A673 (cell line): ENCODE measurements at regions not wholly inside any gene's neighbourhood (a gene's known extent, or its start where the extent isn't known, plus 50 kb on each side); places are given as distances from the start of the nearest gene placed in this dataset.
A peak's percentile ranks its signal among the peaks of the same experiment; 100 is the strongest.

Experiments used
- BruUV-seq: library from RNA; stranded (reverse); fragments of 400-500 nt; replicated peaks from 2 replicates; lab custom pipeline; 2021; lab: Mats Ljungman, UMichigan
- CTCF ChIA-PET: fragments of 300-600 bp; sonication (Branson Sonifier 250); formaldehyde crosslinking; loops from one replicate; lab custom pipeline; 2022; ENCODE audit warnings: antibody characterized with exemption; lab: Charles Lee
- POLR2A ChIA-PET: fragments of 300-600 bp; sonication (Branson Sonifier 250); formaldehyde crosslinking; loops from one replicate; lab custom pipeline; 2022; ENCODE audit warnings: antibody characterized with exemption; ENCODE audit not compliant: low non-redundant PET; lab: Charles Lee
- DNase-seq: peaks from one replicate; pipeline ENCODE4 v3.0.0-alpha.2; 2015; ENCODE audit warnings: low spot score
- H3K27ac ChIP-seq: fragments of 200-600 bp; sonication (generic); 2 replicates; pipeline ENCODE4 v1.5.1; 2016; ENCODE audit warnings: mixed run types, low read depth, mild to moderate bottlenecking, mixed read lengths, antibody characterized with exemption, low read length; ENCODE audit not compliant: poor library complexity, severe bottlenecking
- H3K27me3 ChIP-seq: fragments of 200-600 bp; sonication (generic); replicated peaks from 2 replicates; pipeline ENCODE4 v1.6.1; 2017; ENCODE audit warnings: mixed run types, low read depth, mild to moderate bottlenecking, mixed read lengths, antibody characterized with exemption, low read length; ENCODE audit not compliant: insufficient read depth, poor library complexity
- H3K36me3 ChIP-seq: fragments of 200-600 bp; sonication (generic); 2 replicates; pipeline ENCODE4 v1.6.1; 2016; ENCODE audit warnings: mixed run types, mild to moderate bottlenecking, mixed read lengths, antibody characterized with exemption, low read length; ENCODE audit not compliant: insufficient read depth, poor library complexity, severe bottlenecking
- H3K4me1 ChIP-seq: fragments of 200-600 bp; sonication (generic); 2 replicates; pipeline ENCODE4 v1.6.1; 2017; ENCODE audit warnings: mixed run types, mild to moderate bottlenecking, mixed read lengths, antibody characterized with exemption, low read length; ENCODE audit not compliant: insufficient read depth, poor library complexity, severe bottlenecking
- H3K4me3 ChIP-seq: fragments of 200-600 bp; sonication (generic); 2 replicates; pipeline ENCODE4 v1.5.1; 2016; ENCODE audit warnings: low read depth, mixed run types, mild to moderate bottlenecking, mixed read lengths, low read length; ENCODE audit not compliant: poor library complexity, severe bottlenecking
- H3K9me3 ChIP-seq: fragments of 200-600 bp; sonication (generic); 2 replicates; pipeline ENCODE4 v1.6.1; 2016; ENCODE audit warnings: mixed run types, low read depth, mild to moderate bottlenecking, mixed read lengths, antibody characterized with exemption, low read length; ENCODE audit not compliant: poor library complexity, severe bottlenecking
- EZH2 ChIP-seq: fragments of 200-600 bp; sonication (generic); IDR thresholded peaks from 2 replicates; pipeline ENCODE4 v1.6.1; 2017; ENCODE audit warnings: borderline replicate concordance, low read depth, mild to moderate bottlenecking, mixed read lengths, antibody characterized with exemption, low read length; ENCODE audit not compliant: poor library complexity, severe bottlenecking
- intact Hi-C: fragments of 100-400 bp; cut with micrococcal nuclease; formaldehyde crosslinking; loops from one replicate; pipeline ENCODE4 v1.10.0; 2022; ENCODE audit not compliant: unreplicated experiment
- TF ChIP-seq, protein P1 (sequence below): fragments of 300-800, 200-600 bp; sonication (generic); conservative IDR thresholded peaks from 2 replicates; pipeline ENCODE4 v1.5.1; 2017; ENCODE audit warnings: low read depth, mild to moderate bottlenecking, antibody characterized with exemption, low read length, moderate library complexity, mixed read lengths

DNA sequence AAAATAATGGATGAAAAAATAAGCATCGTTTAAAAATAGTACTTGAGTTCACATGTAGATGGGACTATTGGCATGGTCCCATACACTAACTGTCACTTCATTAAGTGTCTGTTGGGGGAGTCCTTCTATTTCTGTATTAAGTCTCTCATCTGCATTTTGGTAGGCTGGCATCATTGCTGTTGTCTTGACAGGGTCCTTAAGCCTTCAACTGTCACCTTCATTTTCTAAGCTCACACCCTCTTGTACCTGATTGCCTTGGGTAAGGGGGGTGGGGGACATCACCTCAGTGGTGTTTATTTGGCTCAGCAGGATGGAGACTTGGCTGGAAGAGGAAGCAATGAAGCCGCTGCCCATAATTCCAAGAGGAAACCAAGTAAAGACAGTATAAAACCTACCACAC, 202.0 kb upstream of the VEPH1 start:
- DNase-seq, result no peak
- intact Hi-C loops, result no loop called here
- H3K4me1 ChIP-seq, result no peaks in the 10 kb centered on the region
- CTCF ChIA-PET, result no interaction called here
- H3K4me3 ChIP-seq, result no peak overlapping the region
- POLR2A ChIA-PET, result no interaction called here
- no peaks in the 10 kb centered on the region for H3K27me3 ChIP-seq
- H3K36me3 ChIP-seq, result no peaks in the 10 kb centered on the region
- no peak overlapping the region for H3K27ac ChIP-seq
- no peaks in the 10 kb centered on the region for H3K9me3 ChIP-seq
- TF ChIP-seq EZH2, result no peak
- TF ChIP-seq, protein P1, sequence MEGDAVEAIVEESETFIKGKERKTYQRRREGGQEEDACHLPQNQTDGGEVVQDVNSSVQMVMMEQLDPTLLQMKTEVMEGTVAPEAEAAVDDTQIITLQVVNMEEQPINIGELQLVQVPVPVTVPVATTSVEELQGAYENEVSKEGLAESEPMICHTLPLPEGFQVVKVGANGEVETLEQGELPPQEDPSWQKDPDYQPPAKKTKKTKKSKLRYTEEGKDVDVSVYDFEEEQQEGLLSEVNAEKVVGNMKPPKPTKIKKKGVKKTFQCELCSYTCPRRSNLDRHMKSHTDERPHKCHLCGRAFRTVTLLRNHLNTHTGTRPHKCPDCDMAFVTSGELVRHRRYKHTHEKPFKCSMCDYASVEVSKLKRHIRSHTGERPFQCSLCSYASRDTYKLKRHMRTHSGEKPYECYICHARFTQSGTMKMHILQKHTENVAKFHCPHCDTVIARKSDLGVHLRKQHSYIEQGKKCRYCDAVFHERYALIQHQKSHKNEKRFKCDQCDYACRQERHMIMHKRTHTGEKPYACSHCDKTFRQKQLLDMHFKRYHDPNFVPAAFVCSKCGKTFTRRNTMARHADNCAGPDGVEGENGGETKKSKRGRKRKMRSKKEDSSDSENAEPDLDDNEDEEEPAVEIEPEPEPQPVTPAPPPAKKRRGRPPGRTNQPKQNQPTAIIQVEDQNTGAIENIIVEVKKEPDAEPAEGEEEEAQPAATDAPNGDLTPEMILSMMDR, result no peak
- BruUV-seq, result no TSS peak

- TF ChIP-seq, protein P1, result 0 out of 2 replicates have a peak, but pooled peaks have one; percentile 21
- TF ChIP-seq EZH2, result no peak
- Histone ChIP-seq H3K27me3 (no peaks in the 10 kb centered on the region), H3K4me1 (no peaks in the 10 kb centered on the region), H3K9me3 (no peaks in the 10 kb centered on the region), H3K4me3 (no peak overlapping the region), H3K27ac (no peak overlapping the region), H3K36me3 (no peaks in the 10 kb centered on the region)
- DNase-seq, result peak; percentile 20
- POLR2A ChIA-PET, result interaction anchor here (0.7 kb wide), 1 partner anchor 257 kb away, joined by 3 read pairs; no protein-coding TSS in a partner anchor
- BruUV-seq, result no TSS peak
- CTCF ChIA-PET, result no interaction called here
- intact Hi-C loops, result no loop called here
These were observed 197.2 kb upstream of the VEPH1 start for GRCh38 chr3:157700405-157700804.

DNA sequence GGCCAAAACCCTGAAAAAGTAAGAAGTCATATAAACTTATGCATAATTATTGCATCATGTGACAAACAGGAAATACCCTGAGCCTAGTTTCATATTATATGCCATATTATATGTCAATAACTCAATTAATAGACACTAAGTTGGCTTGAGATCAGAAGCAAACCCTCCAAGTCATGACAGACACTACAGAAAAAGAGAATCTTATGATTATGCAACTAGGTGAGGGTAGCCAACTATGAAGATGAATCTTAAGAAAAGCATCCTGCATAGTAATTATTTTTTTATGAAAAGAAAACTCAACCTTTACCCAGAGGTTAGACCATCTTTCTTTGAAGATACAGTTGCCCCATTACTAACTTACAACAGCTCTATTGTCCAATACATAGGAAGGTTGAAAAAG, 192.4 kb upstream of the VEPH1 start:
- ChIA-PET CTCF (no interaction called here), POLR2A (no interaction called here)
- TF ChIP-seq, protein P1, result no peak
- Histone ChIP-seq H3K4me3 (no peak overlapping the region), H3K27ac (no peak overlapping the region), H3K4me1 (no peaks in the 10 kb centered on the region), H3K27me3 (no peaks in the 10 kb centered on the region), H3K36me3 (no peaks in the 10 kb centered on the region), H3K9me3 (no peaks in the 10 kb centered on the region)
- intact Hi-C loops, result no loop called here
- DNase-seq, result no peak
- no TSS peak for BruUV-seq
